ENCODE measurements at regions not wholly inside any gene's neighbourhood (a gene's known extent, or its start where the extent isn't known, plus 50 kb on each side); places are given as distances from the start of the nearest gene placed in this dataset.

DNA sequence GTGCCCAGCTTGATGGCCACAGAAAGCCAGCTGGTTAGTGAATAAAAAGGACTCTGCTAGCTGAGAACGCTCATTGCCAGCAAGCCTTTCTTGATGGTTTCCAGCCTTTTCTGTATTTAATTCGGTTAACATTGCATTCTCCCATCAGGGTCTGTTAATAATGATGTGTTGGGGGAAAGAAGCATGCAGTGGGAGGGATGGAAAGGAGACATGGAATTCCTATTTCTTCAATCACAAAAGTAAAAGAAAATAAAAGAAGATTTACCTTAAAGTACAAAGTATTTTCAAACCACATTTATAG lies 141.9 kb upstream of the RBBP8 start:
- TF ChIP-seq, protein P1, sequence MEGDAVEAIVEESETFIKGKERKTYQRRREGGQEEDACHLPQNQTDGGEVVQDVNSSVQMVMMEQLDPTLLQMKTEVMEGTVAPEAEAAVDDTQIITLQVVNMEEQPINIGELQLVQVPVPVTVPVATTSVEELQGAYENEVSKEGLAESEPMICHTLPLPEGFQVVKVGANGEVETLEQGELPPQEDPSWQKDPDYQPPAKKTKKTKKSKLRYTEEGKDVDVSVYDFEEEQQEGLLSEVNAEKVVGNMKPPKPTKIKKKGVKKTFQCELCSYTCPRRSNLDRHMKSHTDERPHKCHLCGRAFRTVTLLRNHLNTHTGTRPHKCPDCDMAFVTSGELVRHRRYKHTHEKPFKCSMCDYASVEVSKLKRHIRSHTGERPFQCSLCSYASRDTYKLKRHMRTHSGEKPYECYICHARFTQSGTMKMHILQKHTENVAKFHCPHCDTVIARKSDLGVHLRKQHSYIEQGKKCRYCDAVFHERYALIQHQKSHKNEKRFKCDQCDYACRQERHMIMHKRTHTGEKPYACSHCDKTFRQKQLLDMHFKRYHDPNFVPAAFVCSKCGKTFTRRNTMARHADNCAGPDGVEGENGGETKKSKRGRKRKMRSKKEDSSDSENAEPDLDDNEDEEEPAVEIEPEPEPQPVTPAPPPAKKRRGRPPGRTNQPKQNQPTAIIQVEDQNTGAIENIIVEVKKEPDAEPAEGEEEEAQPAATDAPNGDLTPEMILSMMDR (IDR thresholded peaks at IDR 0.05; ENCODE audit: low read length), result no peak
- TF ChIP-seq EZH2phosphoT487 (IDR thresholded peaks at IDR 0.05; ENCODE audit: low read length), result no peak

Measured in MM.1S (cell line).